GM18873 (cell line): ENCODE measurements at regions not wholly inside any gene's neighbourhood (a gene's known extent, or its start where the extent isn't known, plus 50 kb on each side); places are given as distances from the start of the nearest gene placed in this dataset.

Experiments used
- ATAC-seq: cut with Tn5 transposase; IDR thresholded peaks from one replicate; pipeline ENCODE4 v1.9.1; 2021; ENCODE audit warnings: mild to moderate bottlenecking, moderate library complexity, moderate number of reproducible peaks; ENCODE audit not compliant: unreplicated experiment, low FRiP score

DNA sequence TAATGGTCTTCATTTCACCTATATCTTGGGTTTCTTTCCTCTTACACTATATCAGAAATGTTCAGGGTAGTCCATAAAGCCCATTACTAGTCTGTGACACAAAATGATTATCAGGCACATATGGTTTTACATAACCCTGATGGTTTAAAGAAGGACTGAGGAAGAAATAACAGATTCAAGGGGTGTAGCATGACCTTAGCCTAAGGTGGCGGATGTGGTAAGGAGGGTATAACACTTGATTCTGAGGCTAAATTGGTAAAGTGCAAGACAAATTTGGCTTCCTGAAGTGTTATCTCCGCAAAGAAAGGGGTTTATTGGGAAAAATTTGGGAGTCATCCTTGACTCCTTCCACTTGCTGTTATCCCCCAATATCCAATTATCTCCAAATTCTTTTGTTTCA, 388.2 kb upstream of the RPS23 start:
- no peak for ATAC-seq

DNA sequence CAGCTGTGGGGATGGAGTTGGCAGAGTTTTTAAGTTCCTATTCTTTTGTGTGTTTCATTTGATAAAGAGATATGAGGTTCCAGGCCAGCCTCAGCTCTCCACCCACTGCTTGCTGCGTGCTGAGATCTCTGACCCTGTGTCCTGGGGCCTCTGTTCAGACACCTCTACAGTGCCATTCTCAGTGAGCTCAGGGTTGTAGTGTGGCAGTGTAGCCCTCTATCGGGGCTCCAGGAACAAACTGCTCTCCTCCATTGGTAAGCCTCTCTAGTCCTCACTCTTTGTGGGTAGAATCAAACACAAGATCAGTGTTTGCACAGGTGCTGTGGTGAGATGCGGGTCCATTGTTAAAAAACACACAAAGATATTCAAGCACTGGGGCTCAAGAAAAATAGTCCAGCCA, 386.6 kb upstream of the RPS23 start:
- no peak for ATAC-seq

DNA sequence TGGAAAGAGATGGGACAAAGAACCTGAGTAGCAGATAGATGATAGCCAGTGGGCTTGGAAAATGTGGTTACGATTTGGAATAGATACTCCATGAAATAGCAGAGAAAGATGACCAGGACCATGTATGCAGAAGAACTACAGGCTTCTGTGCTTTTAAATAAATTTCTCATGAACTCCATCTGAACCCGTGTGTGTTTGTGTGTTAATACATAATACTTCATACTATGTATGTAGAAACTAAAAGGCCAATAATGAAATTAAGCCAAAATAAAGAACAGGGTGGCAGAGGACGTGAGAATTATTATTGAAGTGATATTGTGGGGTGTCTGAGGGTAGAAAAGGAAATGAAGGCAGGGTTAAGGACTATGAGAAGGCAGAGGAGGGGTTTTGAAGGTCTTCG, 385.1 kb upstream of the RPS23 start:
- no peak for ATAC-seq

DNA sequence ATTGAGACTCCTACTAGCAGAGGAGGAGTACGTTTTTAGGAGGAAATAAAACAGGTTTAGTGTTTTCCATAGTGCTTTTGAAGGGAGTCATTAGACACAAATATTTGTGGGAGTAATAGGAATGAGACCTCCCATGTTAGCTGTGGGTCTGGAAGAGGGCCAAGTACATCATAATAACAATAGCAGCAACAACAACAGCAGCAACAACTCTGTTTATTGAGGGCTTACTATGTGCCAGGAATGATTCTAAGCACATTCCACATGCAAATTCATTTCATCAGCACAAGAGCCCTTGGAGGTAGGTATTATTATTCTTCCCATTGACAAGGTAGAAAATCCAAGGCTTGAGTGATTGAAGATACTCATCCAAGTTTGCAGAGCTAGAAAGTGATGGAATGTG, 384.2 kb upstream of the RPS23 start:
- no peak for ATAC-seq

DNA sequence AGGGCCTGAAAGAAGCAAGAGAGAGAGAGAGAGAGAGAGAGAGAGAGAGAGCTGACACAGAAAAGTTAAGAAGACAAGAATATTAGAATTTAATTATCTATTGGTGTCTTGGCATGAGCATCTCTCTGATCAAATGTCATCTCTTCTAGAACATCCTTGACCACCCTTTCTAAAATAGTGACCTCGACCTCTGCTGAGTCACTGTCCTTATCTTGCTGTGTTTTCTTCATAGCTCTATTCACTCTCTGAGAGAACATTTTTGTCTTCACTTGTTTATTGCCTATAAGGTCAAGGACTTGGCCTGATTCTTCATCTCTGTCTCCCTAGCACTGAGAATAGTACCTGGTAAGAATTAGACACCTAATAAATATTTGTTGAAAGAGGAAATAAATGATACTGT, 383.8 kb upstream of the RPS23 start:
- ATAC-seq = no peak

DNA sequence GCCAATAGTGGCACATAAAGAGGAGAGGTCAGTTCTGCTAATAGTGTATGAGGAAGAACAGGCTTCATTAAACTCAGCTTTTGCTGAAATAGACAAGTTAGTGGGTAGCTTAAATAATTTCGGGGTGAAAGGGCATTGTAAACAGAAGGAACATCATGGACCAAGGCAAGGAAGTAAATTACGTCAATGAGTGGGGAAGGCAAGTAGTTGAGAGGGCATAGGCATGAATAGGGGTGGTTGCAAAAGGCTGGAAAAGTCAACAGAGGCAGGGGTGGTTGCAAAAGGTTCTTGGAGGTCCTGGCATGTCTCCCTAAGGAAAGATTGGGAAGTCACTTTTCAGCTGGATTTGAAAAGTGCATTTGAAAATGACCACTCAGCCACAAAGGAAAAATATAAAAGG, 383.3 kb upstream of the RPS23 start:
- no peak for ATAC-seq

DNA sequence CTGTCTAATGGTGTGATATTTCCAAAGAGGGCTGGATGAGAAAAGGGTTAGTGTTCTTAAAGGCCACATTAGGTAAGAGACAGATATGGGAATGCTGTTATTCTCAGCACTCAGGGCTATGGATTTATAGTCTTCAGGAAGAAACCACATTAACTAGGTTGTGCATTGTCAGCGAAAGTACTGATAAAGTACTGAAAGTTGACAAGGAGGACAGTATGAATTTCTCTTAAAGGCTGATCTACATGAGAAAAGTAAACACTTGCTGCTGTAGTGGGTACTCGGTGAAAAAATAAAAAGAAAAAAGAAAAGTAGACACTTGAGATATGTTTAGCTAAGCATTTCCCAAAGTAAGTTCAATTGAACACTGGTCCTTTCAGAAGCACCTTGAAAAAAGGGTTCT, 381.0 kb upstream of the RPS23 start:
- no peak for ATAC-seq

DNA sequence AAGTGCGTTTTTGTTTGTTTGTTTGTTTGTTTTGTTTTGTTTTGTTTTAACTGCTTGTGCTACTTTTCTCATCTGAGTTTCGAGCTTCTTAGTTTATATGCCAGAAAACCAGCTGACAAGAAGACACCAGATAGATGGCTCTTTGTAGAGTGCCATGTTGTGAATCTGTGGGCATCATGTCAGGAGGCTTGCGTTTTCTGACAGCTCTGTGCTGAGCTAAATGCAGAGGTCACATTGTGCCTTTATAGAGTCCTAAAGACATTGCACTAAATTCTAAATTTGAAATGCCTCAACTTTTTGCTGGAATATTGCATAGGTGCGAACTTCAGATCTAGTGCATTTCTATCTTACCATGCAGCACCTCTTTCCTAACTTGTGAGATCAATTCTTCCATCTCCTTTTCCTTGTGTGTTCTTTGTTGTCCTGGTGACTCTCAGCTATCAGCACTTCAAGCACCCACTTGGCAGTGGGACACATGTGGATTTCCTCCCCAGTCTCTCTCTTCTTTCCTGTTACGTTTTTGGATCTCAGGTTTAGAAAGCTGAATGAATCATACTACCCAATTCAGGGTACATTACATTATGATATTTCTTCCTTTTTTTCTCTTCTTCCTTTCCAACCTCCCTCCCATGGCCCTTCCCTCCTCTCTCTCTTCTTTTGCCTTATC, 379.0 kb upstream of the RPS23 start:
- no peak for ATAC-seq

DNA sequence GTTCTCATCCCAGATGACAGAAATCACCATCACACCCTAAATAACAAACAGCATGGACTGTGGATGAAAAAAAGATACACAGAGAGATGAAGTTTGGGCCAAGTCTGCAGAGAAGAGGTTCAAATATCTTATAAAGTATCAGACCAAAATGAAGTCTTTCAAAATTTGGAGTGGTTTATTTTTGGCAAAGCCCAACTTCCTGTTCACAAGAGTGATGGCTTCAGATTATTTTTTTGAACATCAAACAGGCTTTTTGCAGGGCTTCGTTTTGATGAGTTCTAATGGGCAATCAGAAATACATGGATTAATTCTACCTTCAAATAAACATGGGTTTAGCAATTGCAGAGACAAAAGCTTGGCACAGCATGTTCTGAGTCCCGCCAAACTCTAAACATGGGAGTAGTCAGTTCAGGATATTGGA, 378.2 kb upstream of the RPS23 start:
- no peak for ATAC-seq

DNA sequence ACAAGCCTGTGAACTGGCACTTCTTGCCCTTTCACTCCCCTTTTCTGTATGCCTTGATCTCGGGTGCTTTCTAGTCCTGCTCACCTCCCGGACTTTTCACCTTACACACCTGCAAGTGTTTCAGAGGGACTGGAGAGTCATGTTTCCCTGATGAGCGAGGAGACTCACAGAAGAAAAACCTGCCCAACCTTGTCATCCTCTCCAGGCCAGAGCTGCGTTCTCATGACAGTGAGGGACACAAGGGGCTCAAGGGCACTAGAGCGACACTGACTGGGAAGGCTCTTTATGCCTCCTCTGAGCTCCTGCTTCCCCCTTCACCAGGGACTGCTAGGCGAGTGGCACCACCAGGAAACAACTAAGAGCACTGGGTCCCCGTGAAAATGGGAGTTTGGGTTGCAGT, 376.9 kb upstream of the RPS23 start:
- no peak for ATAC-seq

DNA sequence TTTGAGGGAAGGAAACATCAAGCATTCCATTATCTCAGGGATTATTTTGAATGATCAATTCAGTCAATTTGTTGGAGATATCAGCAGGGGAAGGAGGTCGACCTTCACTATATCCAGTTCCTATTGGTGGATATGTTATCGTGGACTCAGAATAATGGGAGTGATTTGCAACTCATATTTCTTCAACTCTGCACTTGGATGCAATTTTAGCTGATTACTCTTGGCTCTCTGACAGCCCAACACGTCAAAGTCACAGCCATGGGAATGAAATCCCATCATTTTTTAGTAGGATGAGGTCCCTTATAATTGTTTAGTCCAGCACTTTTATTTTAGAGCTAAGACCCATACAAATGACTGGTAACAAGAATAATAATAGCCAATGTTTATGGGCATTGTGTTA, 371.8 kb upstream of the RPS23 start:
- ATAC-seq = no peak

DNA sequence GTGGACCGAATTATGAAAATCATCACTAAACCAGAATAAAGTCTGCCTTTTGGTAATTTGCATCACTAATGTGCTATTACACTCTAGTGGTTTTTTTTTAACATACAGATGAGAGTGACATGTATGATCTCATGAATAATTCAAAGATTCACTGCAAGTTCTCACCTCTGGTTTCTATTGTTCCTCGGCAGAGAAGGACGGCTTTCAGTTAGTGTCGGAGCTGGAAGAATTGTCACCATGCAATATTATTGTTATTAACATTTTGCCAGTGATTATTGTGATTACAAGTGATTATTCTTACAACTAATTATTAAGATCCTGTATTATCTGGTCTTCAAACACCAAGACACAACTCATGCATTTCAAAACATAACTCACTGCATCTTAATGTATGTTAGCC, 366.6 kb upstream of the RPS23 start:
- no peak for ATAC-seq

DNA sequence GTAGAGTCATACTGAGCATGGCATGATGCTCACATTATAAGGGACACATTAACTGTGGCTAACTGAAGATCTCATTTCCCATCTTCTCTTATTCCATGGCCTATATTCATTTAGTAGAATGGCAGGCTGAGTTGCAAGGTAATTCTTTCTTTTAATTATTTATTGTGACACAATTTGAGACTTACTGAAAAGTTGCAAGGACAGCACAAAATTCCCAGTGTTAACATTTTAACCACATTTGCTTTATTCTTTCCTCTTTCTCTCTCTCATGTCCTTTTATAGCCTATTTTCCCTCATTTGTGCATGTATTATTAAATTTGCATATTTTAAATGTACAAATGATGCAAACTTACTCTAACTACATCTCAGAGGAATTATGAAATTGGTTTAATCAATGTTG, 366.1 kb upstream of the RPS23 start:
- no peak for ATAC-seq

DNA sequence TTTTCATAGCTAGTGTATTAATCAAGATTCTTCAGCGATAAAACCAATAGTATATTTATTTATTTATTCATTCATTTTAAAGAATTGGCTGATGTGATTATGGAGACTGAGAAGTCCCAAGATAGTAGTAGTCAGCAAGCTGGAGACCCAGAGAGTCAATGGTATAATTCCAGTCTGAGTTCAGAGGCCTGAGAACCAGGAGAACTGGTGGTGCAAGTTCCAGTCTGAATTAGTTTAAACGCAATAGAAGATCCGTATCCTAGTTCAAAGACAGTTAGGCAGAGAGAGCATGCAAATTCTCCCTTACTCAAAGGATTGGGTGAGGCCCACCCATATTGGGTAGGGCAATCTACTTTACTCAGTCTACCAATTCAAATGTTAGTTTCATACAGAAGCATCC, 364.2 kb upstream of the RPS23 start:
- no peak for ATAC-seq

DNA sequence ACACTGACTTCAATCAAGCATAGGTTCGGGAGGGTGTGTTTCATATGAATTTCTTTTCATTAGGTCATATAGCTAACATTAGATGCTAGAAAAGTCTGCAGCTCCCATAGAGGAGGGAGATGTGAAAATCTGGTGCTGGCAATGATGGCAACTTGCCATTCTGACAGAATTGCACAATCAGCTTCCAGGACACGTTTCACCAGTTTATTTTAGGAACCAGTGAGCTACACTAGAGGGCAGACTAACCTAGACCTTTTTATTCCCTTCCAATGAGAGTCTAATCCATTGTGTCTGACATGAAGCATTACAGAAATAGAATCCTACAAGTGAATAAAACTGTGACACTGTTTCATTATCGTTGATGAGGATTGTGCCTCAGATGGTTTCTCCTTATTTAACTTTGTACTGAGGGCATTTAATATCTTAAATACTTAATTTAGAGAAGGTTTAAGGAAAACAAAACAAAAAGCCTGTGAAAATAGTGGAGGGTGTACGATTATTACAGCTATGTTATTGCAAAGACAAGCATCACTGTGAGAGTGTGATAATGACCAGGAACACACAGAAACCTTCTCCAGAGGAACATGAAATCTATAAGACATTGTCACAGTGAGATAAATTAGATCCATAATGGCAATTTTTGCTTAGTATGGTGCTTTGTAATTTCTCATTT, 363.3 kb upstream of the RPS23 start:
- ATAC-seq = peak; percentile 78

DNA sequence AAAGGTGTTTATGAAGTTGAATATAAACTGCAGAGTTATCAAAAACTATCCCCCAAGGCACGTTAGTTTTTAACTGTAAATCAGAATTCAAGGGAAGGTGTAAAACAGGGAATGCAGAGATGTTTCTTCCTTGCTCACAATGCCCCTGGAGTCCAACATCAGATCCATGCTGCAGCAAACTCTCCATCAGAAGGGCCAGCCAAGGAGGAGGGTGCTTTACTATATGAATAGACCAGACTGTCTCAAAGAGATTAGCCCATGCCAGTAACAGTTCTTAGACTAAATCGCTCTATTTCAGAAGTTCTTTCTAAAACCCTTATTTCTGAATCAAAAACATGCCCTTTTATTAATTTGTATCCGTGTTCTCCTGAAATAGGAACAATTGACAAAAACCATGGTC, 362.8 kb upstream of the RPS23 start:
- no peak for ATAC-seq

DNA sequence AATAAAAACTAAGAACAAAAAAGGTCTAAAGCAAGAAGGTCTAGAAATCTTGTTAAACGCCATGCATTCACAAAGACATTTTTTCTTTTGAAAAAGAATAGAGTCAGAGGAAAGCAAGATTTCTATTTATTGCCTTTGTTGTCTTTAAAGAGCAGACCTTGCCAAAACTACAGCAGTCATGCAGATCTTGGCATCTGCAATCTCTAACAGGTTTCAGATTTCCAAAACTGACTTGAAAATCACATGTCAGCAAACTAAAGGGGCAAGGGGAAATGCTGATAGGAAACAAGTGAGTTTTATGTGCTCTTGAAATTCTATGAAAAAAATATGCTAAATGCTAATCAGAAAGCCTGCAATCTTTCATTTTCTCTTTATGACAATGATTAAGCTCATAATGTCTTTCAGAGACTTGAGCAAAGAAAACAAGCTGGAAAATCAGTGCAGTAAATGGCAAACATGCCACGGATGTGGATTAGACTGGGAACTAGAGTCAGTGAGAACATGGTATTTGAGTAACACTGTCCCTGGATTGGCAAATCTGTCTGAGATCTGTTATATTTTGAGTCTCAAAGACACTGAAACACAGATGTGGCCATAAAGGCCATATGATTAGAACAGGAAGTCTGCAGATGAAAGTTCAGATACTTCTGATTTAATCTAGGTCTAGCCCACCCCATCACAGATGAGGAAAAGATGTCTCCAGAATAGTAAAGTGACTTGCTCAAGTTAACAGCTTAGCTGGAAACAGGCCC, 361.4 kb upstream of the RPS23 start:
- ATAC-seq = no peak

DNA sequence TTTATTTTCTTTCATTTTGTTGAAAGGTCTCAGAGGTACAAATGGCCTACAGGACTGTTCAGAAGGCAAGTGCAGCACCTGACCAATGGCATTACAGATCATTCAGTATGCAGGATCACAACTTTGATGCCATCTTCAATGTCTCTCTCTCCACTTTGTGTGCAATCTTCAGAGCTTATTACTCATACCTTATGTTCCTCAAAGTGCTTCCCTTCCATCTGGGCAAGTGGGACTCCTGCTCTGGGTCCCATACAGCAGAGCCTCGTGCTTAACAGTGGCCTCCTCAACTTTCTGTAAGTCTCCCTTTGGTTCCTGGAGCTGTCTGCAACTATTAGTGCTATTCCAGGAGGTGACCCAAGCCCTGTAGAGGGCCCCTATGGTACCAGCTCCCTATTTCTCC, 358.4 kb upstream of the RPS23 start:
- no peak for ATAC-seq

DNA sequence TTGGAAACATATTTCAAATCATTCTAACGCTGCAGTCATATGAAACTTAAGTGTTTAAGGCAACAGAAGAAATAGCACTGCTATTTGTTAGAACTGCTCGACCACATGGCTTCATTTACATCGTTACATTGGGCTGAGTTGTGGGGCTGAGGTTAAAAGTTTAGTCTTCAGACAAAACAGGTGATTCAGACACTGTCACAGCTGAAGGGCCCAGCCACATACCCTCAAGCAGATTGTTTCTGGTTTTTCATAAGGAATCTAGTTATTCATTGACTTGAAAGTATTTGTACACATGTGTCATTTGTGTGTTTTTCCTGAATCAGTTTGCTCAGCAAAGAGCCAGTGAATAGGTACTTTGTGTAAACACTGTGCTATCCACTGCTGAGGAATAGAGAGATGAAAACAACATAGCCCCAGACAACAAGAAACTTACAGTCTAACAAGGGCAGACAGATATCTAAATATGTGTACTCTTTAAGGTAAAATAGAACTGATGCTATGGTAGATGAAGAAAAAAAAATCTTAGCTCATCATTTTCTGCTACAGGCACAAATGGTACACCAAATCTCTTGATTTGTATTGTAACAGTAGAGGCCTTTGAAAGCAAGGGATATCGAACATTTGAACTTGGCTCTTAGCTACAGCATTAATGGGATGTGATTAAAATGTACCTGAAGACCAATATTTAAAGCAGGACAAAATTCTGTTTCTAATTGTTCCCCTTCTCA, 357.6 kb upstream of the RPS23 start:
- ATAC-seq = peak; percentile 62

DNA sequence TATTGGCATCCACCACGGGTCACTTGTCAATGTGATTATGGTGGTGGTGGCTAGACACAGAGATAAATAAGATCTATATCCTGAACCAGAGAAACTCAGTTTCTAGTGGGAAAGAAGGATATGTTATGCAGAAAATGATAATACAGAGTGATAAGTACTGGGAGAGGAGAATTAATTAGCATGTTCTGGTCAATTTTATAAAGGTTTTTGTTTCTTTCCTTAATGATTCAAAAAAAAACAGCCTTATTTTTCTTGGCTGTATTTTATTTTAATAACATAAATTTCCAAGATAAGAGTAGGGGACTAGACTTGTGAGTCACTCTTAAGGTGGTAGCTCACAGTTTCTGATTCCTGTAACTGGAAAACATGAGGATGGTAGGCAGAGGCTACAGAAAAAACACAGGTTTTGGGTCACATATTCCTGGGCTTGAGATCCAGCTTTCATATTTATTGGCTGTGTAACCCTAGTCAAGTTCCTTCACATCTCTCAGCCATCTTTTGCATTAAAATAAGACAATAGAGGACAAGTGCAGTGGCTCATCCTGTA, 350.3 kb upstream of the RPS23 start:
- no peak for ATAC-seq
